ENCODE measurements at regions not wholly inside any gene's neighbourhood (a gene's known extent, or its start where the extent isn't known, plus 50 kb on each side); places are given as distances from the start of the nearest gene placed in this dataset.

GRCh38 chr4:41360921-41361793, 104.4 kb downstream of the UCHL1 start:
- 0 out of 2 replicates have a peak, but pooled peaks have one; percentile 4 for TF ChIP-seq CTCF (conservative IDR thresholded peaks at IDR 0.05)
- no peak for TF ChIP-seq ZFX (IDR thresholded peaks at IDR 0.05)

Data from C4-2B (cell line).